DMS 273 (cell line): ENCODE measurements at regions not wholly inside any gene's neighbourhood (a gene's known extent, or its start where the extent isn't known, plus 50 kb on each side); places are given as distances from the start of the nearest gene placed in this dataset.

ENCODE experiments used
- DNase-seq: peaks from one replicate; lab custom pipeline; 2025; ENCODE audit not compliant: unreplicated experiment; lab: John Stamatoyannopoulos, UW

- no peak for DNase-seq
Measured at GRCh38 chr3:72698154-72698917, 149.9 kb downstream of the SHQ1 start.

DNA sequence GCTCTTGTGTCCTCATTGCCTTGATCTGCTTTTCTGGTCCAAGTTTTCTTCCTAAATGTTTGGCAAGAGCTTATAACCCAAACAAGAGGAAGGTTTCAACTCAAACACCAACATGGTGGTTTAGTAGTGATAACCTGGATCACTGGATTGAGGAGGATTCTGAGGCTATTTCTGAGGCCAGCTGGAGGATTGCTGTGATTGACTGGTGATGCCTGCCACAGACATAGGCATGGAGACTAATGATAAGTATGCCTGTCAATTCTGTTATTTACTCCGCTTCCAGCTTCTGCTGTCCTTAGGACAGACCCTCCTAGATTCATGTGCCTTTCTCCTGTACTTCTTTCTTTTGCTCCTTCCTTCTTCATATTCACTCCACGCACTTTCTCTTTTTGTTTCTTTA, 150.5 kb downstream of the SHQ1 start:
- no peak for DNase-seq

- no peak for DNase-seq
Measured at GRCh38 chr3:72696815-72697214, 151.4 kb downstream of the SHQ1 start.

DNA sequence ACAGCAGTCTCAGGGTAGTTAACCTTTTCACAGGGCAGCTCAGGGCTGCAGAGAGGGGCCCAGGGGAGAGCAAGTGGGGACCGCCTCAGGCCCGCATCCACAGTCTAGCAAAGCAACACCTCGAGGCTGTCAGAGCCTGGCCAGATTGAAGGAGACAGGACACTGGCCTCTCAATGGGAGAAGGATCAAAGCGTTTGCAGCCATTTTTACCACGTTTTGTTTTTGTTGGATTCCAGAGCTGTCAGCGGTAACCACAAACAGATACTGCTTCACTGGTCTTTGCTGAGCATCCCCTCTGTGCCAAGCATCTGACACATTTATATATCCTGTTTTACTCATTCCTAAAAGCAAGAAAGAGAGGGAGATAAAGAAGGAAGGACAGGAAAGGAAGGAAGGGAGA, 153.8 kb downstream of the SHQ1 start:
- no peak for DNase-seq

GRCh38 chr3:72692990-72693389, 155.3 kb downstream of the SHQ1 start:
- no peak for DNase-seq

- DNase-seq, result no peak
Measured at GRCh38 chr3:72690629-72691028, 157.6 kb downstream of the SHQ1 start.

- no peak for DNase-seq
Measured at GRCh38 chr3:72682936-72683452, 165.3 kb downstream of the SHQ1 start.

GRCh38 chr3:72681598-72681997, 166.6 kb downstream of the SHQ1 start:
- no peak for DNase-seq

- DNase-seq, result no peak
Measured at GRCh38 chr3:72680766-72681165, 167.5 kb downstream of the SHQ1 start.

DNA sequence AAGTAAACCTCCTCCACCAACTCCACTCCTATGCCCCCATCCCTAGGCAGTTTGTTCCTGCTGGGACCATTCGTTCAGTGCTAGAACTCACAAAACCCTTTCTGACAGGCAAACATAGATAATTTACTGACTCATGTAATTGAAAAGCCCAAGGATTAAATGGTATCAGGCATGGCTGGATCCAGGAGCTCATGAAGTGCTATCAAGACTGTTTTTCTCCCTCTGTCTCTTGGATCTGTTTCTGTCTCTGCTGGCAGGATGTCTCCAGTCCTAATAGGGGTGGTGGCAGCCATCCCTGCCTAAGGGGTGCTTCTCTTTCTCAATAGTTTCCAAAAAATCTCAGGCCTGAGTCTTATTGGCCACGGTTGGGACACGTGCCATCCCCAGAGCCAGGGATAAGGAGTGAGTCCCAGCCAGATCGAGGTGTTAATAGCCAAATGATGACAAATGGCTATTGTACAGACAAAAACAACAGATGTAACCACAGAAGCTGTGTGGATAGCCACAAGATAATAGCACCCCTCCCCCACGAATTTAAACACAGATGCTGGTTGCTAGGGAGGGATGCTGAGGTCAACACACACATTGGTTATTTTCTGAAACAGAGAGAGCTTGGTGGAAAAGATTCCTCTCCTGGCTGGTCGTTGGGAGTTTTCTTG, 168.6 kb downstream of the SHQ1 start:
- peak; percentile 25 for DNase-seq

- no peak for DNase-seq
Measured at GRCh38 chr3:72678867-72679266, 169.4 kb downstream of the SHQ1 start.

DNA sequence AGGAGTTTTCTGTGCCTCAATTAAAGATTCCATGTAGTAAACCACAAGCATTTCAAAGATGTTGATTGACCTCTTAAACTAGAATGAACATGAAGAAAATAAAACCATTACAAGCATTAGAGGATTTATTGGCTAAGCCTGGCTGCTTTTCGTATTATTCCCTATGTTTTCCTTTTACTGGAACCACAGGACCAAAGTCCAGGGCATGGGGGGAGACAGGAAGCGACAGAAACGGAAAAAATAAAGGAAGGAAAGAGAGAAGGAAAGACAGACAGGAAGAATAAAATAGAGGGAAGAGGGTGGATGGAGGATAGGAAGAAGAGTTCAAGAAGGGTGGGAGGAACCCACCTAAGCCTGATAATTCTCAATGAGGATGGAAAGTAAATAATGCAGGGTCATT, 169.9 kb downstream of the SHQ1 start:
- no peak for DNase-seq

DNA sequence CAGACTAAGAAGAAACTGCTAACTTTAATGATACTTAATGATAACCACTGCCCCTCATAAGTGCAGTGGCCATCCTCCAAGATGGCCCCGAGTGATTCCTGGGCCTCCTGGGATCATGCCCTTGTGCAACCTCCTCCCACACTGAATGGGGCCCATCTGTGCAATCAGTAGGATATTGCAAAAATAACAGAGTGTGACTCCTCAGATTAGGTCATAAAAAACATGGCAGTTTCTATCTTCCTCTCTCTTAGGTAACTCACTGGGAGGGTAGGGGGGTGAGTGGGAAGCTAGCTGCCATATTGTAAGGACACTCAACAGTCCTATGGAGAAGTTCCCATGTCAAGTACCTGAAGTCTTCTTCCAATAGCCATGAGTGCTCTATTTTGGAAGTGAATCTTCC, 173.0 kb downstream of the SHQ1 start:
- peak; percentile 19 for DNase-seq

DNA sequence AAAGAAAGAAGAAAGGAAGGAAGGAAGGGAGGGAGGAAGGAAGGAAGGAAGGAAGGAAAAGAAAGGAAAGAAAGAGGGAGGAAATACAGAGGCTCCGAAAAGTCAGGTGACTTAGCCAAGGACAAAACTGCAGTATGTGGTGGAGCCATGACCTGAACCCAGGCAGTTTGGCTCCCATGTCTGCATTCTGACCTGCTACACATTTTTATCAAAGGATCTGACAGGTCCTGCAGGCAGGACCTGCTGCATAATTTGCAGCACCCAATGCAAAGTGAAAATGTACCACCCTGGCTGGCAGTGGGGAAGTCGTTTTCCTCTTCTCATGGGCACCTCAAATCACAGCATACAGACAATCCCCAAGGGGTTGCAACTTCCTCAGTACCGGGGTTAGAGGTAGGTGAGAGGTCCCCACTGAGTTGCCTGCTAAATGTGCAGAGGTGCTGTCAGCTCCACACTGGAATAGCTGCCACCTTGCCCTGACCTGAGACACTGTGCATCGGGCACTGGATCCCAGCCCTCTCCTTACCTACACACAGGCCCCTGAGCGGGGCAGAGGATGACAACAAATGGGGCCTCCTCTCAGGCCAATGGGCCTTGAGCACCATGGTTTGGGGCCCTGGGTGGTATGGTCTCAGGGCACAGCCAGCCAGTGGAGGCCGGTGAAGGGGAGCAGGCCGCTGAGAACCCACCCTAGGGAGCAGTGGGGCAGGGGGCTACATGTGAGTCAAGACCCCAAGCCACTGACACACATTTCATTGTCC, 175.1 kb downstream of the SHQ1 start:
- DNase-seq, result no peak

GRCh38 chr3:72669224-72669623, 179.0 kb downstream of the SHQ1 start:
- DNase-seq, result no peak

DNA sequence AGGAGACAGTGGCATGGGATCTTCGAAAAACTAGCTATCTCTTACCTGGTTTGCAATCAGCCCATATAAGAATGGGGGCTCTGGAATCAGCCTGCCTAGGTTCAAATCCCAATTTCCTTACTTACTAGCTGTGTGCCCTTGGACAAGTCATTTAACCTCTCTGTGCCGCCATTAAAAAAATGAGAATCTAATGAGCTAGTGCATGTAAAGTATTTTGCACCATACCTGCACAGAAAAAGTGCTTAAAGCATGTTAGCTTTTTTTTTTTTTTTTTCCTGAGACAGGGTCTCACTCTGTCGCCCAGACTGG, 181.8 kb downstream of the SHQ1 start:
- no peak for DNase-seq

DNA sequence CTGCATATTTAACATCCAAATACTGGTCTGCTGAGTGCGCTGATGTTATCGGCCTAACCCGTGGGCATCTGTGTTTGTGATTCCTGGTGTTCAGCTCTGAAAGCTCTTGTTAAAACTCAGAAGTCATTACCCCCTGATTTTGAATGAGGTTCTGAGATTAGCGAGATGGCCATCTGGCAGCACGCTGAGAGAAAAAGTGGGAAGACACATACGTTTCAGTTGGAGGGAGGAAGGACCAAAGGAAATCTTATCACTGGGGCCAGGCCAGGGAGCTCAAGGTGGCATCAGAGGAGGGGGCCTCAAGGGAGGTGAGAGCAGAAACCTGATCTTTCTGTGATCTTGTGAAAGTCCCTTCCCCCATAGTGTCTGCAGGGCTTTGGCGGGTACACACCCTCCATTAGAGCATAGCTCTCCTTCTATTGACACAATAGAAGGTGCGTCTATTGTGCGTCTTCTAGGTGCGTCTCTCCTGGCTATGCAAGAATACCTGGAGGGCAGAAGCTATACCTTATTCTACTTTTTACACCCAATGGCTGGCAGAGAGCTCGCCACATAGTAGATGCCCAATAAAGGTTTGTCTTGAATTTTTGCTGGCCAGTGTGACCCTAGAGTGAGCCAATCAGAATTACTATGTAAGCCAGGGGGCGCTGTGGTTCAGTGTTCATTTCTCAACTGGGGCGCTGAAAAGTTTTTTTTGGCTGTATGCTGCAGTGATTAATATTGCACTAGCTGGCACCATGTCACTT, 182.4 kb downstream of the SHQ1 start:
- peak; percentile 90 for DNase-seq

DNA sequence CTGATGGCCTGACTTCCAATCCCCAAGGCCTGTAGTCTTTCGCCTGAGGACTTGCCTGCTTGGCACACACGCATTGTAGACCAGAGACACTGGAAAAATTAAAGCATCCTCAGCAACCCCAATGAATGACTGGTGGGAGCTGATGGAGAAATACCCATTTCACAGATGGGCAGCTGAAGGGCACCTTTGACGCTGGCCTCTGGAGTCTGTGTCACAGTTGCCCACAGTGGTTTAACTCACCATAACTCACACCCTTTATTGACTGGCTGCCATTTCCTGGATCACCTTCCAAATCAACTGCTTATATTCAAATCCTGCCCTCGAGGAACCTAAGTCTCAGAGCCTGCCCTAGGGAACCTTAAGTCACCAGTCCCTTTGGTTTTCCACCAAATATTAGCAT, 183.1 kb downstream of the SHQ1 start:
- peak; percentile 3 for DNase-seq

DNA sequence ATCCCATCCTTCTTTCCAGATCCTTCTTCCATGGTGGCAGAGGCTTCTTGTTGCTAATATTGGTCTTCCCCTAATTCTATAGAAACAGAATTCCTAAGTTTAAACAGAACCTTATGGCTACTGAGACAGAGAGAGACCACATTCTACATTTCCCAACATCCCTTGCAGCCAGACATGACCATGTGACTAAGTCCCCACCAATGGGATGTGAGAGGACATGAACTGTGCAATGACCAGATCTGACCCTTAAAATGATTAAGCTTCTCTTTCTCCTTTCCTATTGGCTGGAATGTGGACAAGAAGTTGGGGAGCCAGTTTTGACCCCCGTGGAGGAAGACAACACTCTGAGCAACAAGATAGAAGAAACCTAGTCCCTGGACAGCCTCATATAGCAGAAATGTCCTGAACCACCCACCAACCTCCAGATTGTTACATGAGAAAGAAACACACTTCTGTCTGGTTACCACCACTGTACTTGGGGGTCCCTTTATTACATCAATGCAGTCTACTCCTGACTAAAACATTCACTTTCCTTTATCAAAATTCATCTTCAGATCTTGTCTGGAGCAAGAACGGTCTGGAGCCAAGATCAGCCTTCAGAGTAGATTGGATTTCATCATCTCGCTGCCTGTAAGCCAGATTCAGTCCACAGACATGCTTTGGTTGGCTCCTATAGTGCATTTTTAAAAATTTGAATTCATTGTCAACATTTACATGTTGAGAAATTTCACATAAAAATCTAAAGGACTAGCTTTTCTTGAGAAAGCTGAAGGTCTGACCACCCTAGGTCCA, 183.9 kb downstream of the SHQ1 start:
- DNase-seq, result no peak

DNA sequence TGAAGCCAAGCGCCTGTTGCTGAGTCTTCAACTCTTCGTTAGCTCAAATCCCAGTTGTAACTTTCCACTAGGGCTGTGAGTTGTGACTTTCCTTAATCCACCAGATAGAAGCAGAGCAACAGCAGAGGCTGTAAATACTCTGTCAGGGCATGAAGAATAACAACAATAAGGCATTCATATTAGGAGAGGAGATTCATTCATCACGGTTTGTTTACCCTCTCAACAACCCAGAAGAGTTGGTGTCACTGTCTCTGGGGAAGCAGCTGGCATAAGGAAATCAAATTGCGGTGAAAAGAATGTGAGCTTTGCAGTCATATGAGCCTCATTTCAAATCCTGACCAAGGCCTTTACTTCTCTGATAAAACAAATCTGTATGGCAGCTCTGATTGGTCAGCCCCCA, 184.8 kb downstream of the SHQ1 start:
- peak; percentile 33 for DNase-seq

GRCh38 chr3:72661115-72661457, 187.2 kb downstream of the SHQ1 start:
- peak; percentile 93 for DNase-seq
